ENCODE measurements at regions not wholly inside any gene's neighbourhood (a gene's known extent, or its start where the extent isn't known, plus 50 kb on each side); places are given as distances from the start of the nearest gene placed in this dataset.
A peak's percentile ranks its signal among the peaks of the same experiment; 100 is the strongest.

GRCh38 chr15:66883284-66883911, 181.4 kb downstream of the SMAD6 start:
- no peak overlapping the region for H3K9ac ChIP-seq (ENCODE audit: low read length in 3 of 3)
- intact Hi-C loops (cut with DNase I): no loop called here
- peak overlapping the region in 1 of 2 donors; percentile 76 for H3K27ac ChIP-seq (ENCODE audit: low read depth in 2 of 2, low read length in 2 of 2)
- H3K4me1 ChIP-seq (ENCODE audit: control insufficient read depth in 2 of 3, insufficient read depth in 2 of 3, low read depth in 1 of 3, low read length in 3 of 3): peaks cover 0 to 14% (median 6%) of the 10 kb centered on the region in 3 donors
- FAIRE-seq (peak; percentile 93), DNase-seq (peak; percentile 82 to 95 (median 91))
- no peaks in the 10 kb centered on the region for H3K9me3 ChIP-seq (ENCODE audit: control insufficient read depth in 2 of 3, insufficient read depth in 1 of 3, low read length in 3 of 3)
- TF ChIP-seq, protein P1, sequence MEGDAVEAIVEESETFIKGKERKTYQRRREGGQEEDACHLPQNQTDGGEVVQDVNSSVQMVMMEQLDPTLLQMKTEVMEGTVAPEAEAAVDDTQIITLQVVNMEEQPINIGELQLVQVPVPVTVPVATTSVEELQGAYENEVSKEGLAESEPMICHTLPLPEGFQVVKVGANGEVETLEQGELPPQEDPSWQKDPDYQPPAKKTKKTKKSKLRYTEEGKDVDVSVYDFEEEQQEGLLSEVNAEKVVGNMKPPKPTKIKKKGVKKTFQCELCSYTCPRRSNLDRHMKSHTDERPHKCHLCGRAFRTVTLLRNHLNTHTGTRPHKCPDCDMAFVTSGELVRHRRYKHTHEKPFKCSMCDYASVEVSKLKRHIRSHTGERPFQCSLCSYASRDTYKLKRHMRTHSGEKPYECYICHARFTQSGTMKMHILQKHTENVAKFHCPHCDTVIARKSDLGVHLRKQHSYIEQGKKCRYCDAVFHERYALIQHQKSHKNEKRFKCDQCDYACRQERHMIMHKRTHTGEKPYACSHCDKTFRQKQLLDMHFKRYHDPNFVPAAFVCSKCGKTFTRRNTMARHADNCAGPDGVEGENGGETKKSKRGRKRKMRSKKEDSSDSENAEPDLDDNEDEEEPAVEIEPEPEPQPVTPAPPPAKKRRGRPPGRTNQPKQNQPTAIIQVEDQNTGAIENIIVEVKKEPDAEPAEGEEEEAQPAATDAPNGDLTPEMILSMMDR (IDR thresholded peaks at IDR 0.05; ENCODE audit: borderline replicate concordance, extremely low read depth, insufficient read depth): no peak
- no peaks in the 10 kb centered on the region for H3K27me3 ChIP-seq (ENCODE audit: control insufficient read depth, insufficient read depth, low read length)
- H3K36me3 ChIP-seq (ENCODE audit: control insufficient read depth in 2 of 3, insufficient read depth in 3 of 3, low read length in 3 of 3): no peaks in the 10 kb centered on the region
- no peak overlapping the region for H3K4me3 ChIP-seq (ENCODE audit: low read length in 3 of 3)

GRCh38 chr15:66884115-66884622, 181.2 kb upstream of the SMAD3 start:
- intact Hi-C loops (cut with DNase I): no loop called here

GRCh38 chr15:66884661-66885237, 180.7 kb upstream of the SMAD3 start:
- peaks cover 0 to 5% (median 0%) of the 10 kb centered on the region in 3 donors for H3K9me3 ChIP-seq (ENCODE audit: control insufficient read depth in 2 of 3, insufficient read depth in 1 of 3, low read length in 3 of 3)
- DNase-seq (peak in 2 of 5 donors; percentile 1 to 23), FAIRE-seq (no peak)
- H3K9ac ChIP-seq (ENCODE audit: low read length in 3 of 3): no peak overlapping the region
- peaks cover 0 to 11% (median 6%) of the 10 kb centered on the region in 3 donors for H3K4me1 ChIP-seq (ENCODE audit: control insufficient read depth in 2 of 3, insufficient read depth in 2 of 3, low read depth in 1 of 3, low read length in 3 of 3)
- H3K27ac ChIP-seq (ENCODE audit: low read depth in 2 of 2, low read length in 2 of 2): no peak overlapping the region
- no peaks in the 10 kb centered on the region for H3K27me3 ChIP-seq (ENCODE audit: control insufficient read depth, insufficient read depth, low read length)
- no peak overlapping the region for H3K4me3 ChIP-seq (ENCODE audit: low read length in 3 of 3)
- intact Hi-C loops (cut with DNase I): no loop called here
- H3K36me3 ChIP-seq (ENCODE audit: control insufficient read depth in 2 of 3, insufficient read depth in 3 of 3, low read length in 3 of 3): no peaks in the 10 kb centered on the region
- TF ChIP-seq, protein P1 (IDR thresholded peaks at IDR 0.05; ENCODE audit: borderline replicate concordance, extremely low read depth, insufficient read depth): no peak

More at GRCh38 chr15:66884115-66884622, 181.2 kb upstream of the SMAD3 start:
- TF ChIP-seq, protein P1 (IDR thresholded peaks at IDR 0.05; ENCODE audit: borderline replicate concordance, extremely low read depth, insufficient read depth): no peak
- Histone ChIP-seq H3K36me3 (ENCODE audit: control insufficient read depth in 2 of 3, insufficient read depth in 3 of 3, low read length in 3 of 3) (no peaks in the 10 kb centered on the region), H3K4me1 (ENCODE audit: control insufficient read depth in 2 of 3, insufficient read depth in 2 of 3, low read depth in 1 of 3, low read length in 3 of 3) (peaks cover 0 to 11% (median 6%) of the 10 kb centered on the region in 3 donors), H3K9me3 (ENCODE audit: control insufficient read depth in 2 of 3, insufficient read depth in 1 of 3, low read length in 3 of 3) (peaks cover 0 to 2% (median 0%) of the 10 kb centered on the region in 3 donors), H3K27ac (ENCODE audit: low read depth in 2 of 2, low read length in 2 of 2) (no peak overlapping the region), H3K9ac (ENCODE audit: low read length in 3 of 3) (no peak overlapping the region), H3K27me3 (ENCODE audit: control insufficient read depth, insufficient read depth, low read length) (no peaks in the 10 kb centered on the region), H3K4me3 (ENCODE audit: low read length in 3 of 3) (no peak overlapping the region)
- DNase-seq: peak in 1 of 5 donors; percentile 7
- no peak for FAIRE-seq
